ENCODE measurements at regions not wholly inside any gene's neighbourhood (a gene's known extent, or its start where the extent isn't known, plus 50 kb on each side); places are given as distances from the start of the nearest gene placed in this dataset.

- Histone ChIP-seq H3K4me3 (no peak overlapping the region), H3K9me3 (no peaks in the 10 kb centered on the region), H3K4me1 (peaks cover 0 to 4% (median under 1%) of the 10 kb centered on the region in 4 donors), H3K36me3 (no peaks in the 10 kb centered on the region), H3K27me3 (no peaks in the 10 kb centered on the region), H3K27ac (no peak overlapping the region)
- DNase-seq (no peak), ATAC-seq (ENCODE audit: low FRiP score in 2 of 2) (no peak)
- TF ChIP-seq POLR2A (IDR thresholded peaks at IDR 0.05) = no peak
- no peak for TF ChIP-seq EP300 (IDR thresholded peaks at IDR 0.05)
- no peak for TF ChIP-seq CTCF (IDR thresholded peaks at IDR 0.05)
- no peak for TF ChIP-seq POLR2AphosphoS5 (IDR thresholded peaks at IDR 0.05)
- 90 to 93% methylated on average over 2 of the region's 2 CpGs for WGBS, 2 donors
Observed at GRCh38 chr1:113259988-113260387, 130.3 kb upstream of the MAGI3 start.

GRCh38 chr1:113265196-113265595 is 125.1 kb upstream of the MAGI3 start:
- Histone ChIP-seq H3K9me3 (no peaks in the 10 kb centered on the region), H3K4me1 (no peaks in the 10 kb centered on the region), H3K27me3 (no peaks in the 10 kb centered on the region), H3K27ac (no peak overlapping the region), H3K36me3 (no peaks in the 10 kb centered on the region), H3K4me3 (no peak overlapping the region)
- ATAC-seq (ENCODE audit: low FRiP score in 2 of 2) (no peak), DNase-seq (no peak)
- TF ChIP-seq CTCF (IDR thresholded peaks at IDR 0.05) = no peak
- 86 to 87% methylated on average over 2 of the region's 2 CpGs for WGBS, 2 donors

- Histone ChIP-seq H3K36me3 (no peaks in the 10 kb centered on the region), H3K4me1 (no peaks in the 10 kb centered on the region), H3K4me3 (no peak overlapping the region), H3K27me3 (no peaks in the 10 kb centered on the region), H3K27ac (no peak overlapping the region), H3K9me3 (no peaks in the 10 kb centered on the region)
- TF ChIP-seq CTCF (IDR thresholded peaks at IDR 0.05) = no peak
- no peak for TF ChIP-seq POLR2AphosphoS5 (IDR thresholded peaks at IDR 0.05)
- TF ChIP-seq POLR2A (IDR thresholded peaks at IDR 0.05) = no peak
- no peak for TF ChIP-seq EP300 (IDR thresholded peaks at IDR 0.05)
- no peak for ATAC-seq (ENCODE audit: low FRiP score in 2 of 2)
- DNase-seq = no peak
- 83 to 91% methylated on average over 6 of the region's 6 CpGs for WGBS, 2 donors
Observed at GRCh38 chr1:113266788-113267187, 123.5 kb upstream of the MAGI3 start.

GRCh38 chr1:113269168-113269963 is 120.9 kb upstream of the MAGI3 start:
- Histone ChIP-seq H3K27me3 (no peaks in the 10 kb centered on the region), H3K36me3 (no peaks in the 10 kb centered on the region), H3K9me3 (no peaks in the 10 kb centered on the region), H3K4me3 (no peak overlapping the region), H3K27ac (no peak overlapping the region), H3K4me1 (no peaks in the 10 kb centered on the region)
- TF ChIP-seq CTCF (IDR thresholded peaks at IDR 0.05) = no peak
- no peak for TF ChIP-seq POLR2A (IDR thresholded peaks at IDR 0.05)
- TF ChIP-seq POLR2AphosphoS5 (IDR thresholded peaks at IDR 0.05) = no peak
- TF ChIP-seq EP300 (IDR thresholded peaks at IDR 0.05) = no peak
- 74 to 82% methylated on average over 6 of the region's 6 CpGs for WGBS, 2 donors
- ATAC-seq (ENCODE audit: low FRiP score in 2 of 2) (no peak), DNase-seq (no peak)

- no peak overlapping the region for H3K27ac ChIP-seq
- DNase-seq (no peak), ATAC-seq (ENCODE audit: low FRiP score in 2 of 2) (no peak)
- H3K4me1 ChIP-seq = no peaks in the 10 kb centered on the region
- WGBS, 2 donors = 83 to 91% methylated on average over 4 of the region's 4 CpGs
- H3K27me3 ChIP-seq = no peaks in the 10 kb centered on the region
- no peak for TF ChIP-seq POLR2AphosphoS5 (IDR thresholded peaks at IDR 0.05)
- no peak for TF ChIP-seq EP300 (IDR thresholded peaks at IDR 0.05)
- no peak for TF ChIP-seq CTCF (IDR thresholded peaks at IDR 0.05)
- TF ChIP-seq POLR2A (IDR thresholded peaks at IDR 0.05) = no peak
- H3K9me3 ChIP-seq = no peaks in the 10 kb centered on the region
- H3K4me3 ChIP-seq = no peak overlapping the region
- H3K36me3 ChIP-seq = no peaks in the 10 kb centered on the region
Observed at GRCh38 chr1:113271039-113271438, 119.3 kb upstream of the MAGI3 start.

All from upper lobe of left lung (tissue), 6 donors.